Karpas-422 (cell line): ENCODE measurements at regions not wholly inside any gene's neighbourhood (a gene's known extent, or its start where the extent isn't known, plus 50 kb on each side); places are given as distances from the start of the nearest gene placed in this dataset.

Source experiments
- DNase-seq: peaks from one replicate; pipeline ENCODE4 v3.0.0-alpha.2; 2015
- H2AFZ ChIP-seq: fragments of 200-600 bp; sonication (generic); 2 replicates; pipeline ENCODE4 v1.6.1; 2014; ENCODE audit warnings: antibody characterized with exemption, low read length, mixed read lengths
- H3K27ac ChIP-seq: fragments of 200-600 bp; sonication (generic); 2 replicates; pipeline ENCODE4 v1.5.1; 2014; ENCODE audit warnings: mild to moderate bottlenecking, low read length, moderate library complexity
- H3K27me3 ChIP-seq: fragments of 200-600 bp; sonication (generic); 2 replicates; pipeline ENCODE4 v1.6.1; 2014; ENCODE audit warnings: low read length, mixed read lengths
- H3K36me3 ChIP-seq: fragments of 200-600 bp; sonication (generic); 2 replicates; pipeline ENCODE4 v1.6.1; 2014; ENCODE audit warnings: low read length, mixed read lengths; ENCODE audit not compliant: insufficient read depth
- H3K4me1 ChIP-seq: fragments of 200-600 bp; sonication (generic); 2 replicates; pipeline ENCODE4 v1.6.1; 2014; ENCODE audit warnings: mild to moderate bottlenecking, low read length, mixed read lengths
- H3K4me2 ChIP-seq: fragments of 200-600 bp; sonication (generic); 2 replicates; pipeline ENCODE4 v1.6.1; 2014; ENCODE audit warnings: low read length, low read depth, mild to moderate bottlenecking; ENCODE audit not compliant: poor library complexity, severe bottlenecking
- H3K4me3 ChIP-seq: fragments of 200-600 bp; sonication (generic); 2 replicates; pipeline ENCODE4 v1.5.1; 2014; ENCODE audit warnings: mild to moderate bottlenecking, antibody characterized with exemption, low read length, mixed read lengths
- H3K79me2 ChIP-seq: fragments of 200-600 bp; sonication (generic); 2 replicates; pipeline ENCODE4 v1.6.1; 2014; ENCODE audit warnings: mild to moderate bottlenecking, low read length, mixed read lengths
- H3K9ac ChIP-seq: fragments of 200-600 bp; sonication (generic); 2 replicates; pipeline ENCODE4 v1.6.0; 2014; ENCODE audit warnings: low read length
- H3K9me2 ChIP-seq: fragments of 200-600 bp; sonication (generic), shearing (Covaris generic); replicated peaks from 2 replicates; pipeline ENCODE4 v1.6.0; 2014; ENCODE audit warnings: mild to moderate bottlenecking, low read length, moderate library complexity; ENCODE audit not compliant: insufficient read depth
- H3K9me3 ChIP-seq: fragments of 300-700, 200-600 bp; sonication (generic); 2 replicates; pipeline ENCODE4 v1.6.1; 2014; ENCODE audit warnings: low read length, mixed read lengths
- H4K20me1 ChIP-seq: fragments of 200-600 bp; sonication (generic); 2 replicates; pipeline ENCODE4 v1.6.1; 2014; ENCODE audit warnings: mild to moderate bottlenecking, antibody characterized with exemption, low read length, low read depth; ENCODE audit not compliant: insufficient read depth

GRCh38 chr9:11794984-11795383 is 898.2 kb upstream of the TYRP1 start:
- DNase-seq = no peak
- Histone ChIP-seq H3K9ac (no peak overlapping the region), H2AFZ (no peak overlapping the region), H3K27ac (no peak overlapping the region), H4K20me1 (no peaks in the 10 kb centered on the region), H3K9me3 (peaks cover 11% of the 10 kb centered on the region), H3K4me1 (no peaks in the 10 kb centered on the region), H3K79me2 (no peaks in the 10 kb centered on the region), H3K36me3 (no peaks in the 10 kb centered on the region), H3K9me2 (0 out of 2 replicates have a peak, but pooled peaks cover 3% of the 10 kb centered on the region), H3K27me3 (no peaks in the 10 kb centered on the region), H3K4me3 (no peak overlapping the region), H3K4me2 (no peak overlapping the region)

- Histone ChIP-seq H4K20me1 (no peaks in the 10 kb centered on the region), H3K27ac (no peak overlapping the region), H3K4me3 (no peak overlapping the region), H3K9ac (no peak overlapping the region), H2AFZ (no peak overlapping the region), H3K4me1 (no peaks in the 10 kb centered on the region), H3K27me3 (no peaks in the 10 kb centered on the region), H3K4me2 (no peak overlapping the region), H3K9me3 (peaks cover 26% of the 10 kb centered on the region), H3K36me3 (no peaks in the 10 kb centered on the region), H3K9me2 (no peaks in the 10 kb centered on the region), H3K79me2 (no peaks in the 10 kb centered on the region)
- no peak for DNase-seq
These were observed 887.2 kb upstream of the TYRP1 start for GRCh38 chr9:11805969-11806368.

- Histone ChIP-seq H3K9me2 (no peaks in the 10 kb centered on the region), H3K27me3 (no peaks in the 10 kb centered on the region), H4K20me1 (no peaks in the 10 kb centered on the region), H3K4me3 (no peak overlapping the region), H3K9ac (no peak overlapping the region), H3K9me3 (peaks cover 12% of the 10 kb centered on the region), H2AFZ (no peak overlapping the region), H3K79me2 (no peaks in the 10 kb centered on the region), H3K4me1 (no peaks in the 10 kb centered on the region), H3K4me2 (no peak overlapping the region), H3K27ac (no peak overlapping the region), H3K36me3 (no peaks in the 10 kb centered on the region)
- DNase-seq = no peak
These were observed 871.7 kb upstream of the TYRP1 start for GRCh38 chr9:11821306-11821975.

GRCh38 chr9:11828201-11828600 is 865.0 kb upstream of the TYRP1 start:
- Histone ChIP-seq H3K4me2 (no peak overlapping the region), H3K9ac (no peak overlapping the region), H4K20me1 (no peaks in the 10 kb centered on the region), H3K4me1 (no peaks in the 10 kb centered on the region), H2AFZ (no peak overlapping the region), H3K27me3 (no peaks in the 10 kb centered on the region), H3K36me3 (no peaks in the 10 kb centered on the region), H3K27ac (no peak overlapping the region), H3K9me2 (no peaks in the 10 kb centered on the region), H3K4me3 (no peak overlapping the region), H3K9me3 (peaks cover 19% of the 10 kb centered on the region), H3K79me2 (no peaks in the 10 kb centered on the region)
- no peak for DNase-seq

- Histone ChIP-seq H3K36me3 (no peaks in the 10 kb centered on the region), H4K20me1 (no peaks in the 10 kb centered on the region), H3K9me2 (no peaks in the 10 kb centered on the region), H3K9me3 (peaks cover 24% of the 10 kb centered on the region), H3K27me3 (no peaks in the 10 kb centered on the region), H3K4me3 (no peak overlapping the region), H3K4me2 (no peak overlapping the region), H3K27ac (no peak overlapping the region), H3K4me1 (no peaks in the 10 kb centered on the region), H3K9ac (no peak overlapping the region), H3K79me2 (no peaks in the 10 kb centered on the region), H2AFZ (no peak overlapping the region)
- no peak for DNase-seq
These were observed 860.1 kb upstream of the TYRP1 start for GRCh38 chr9:11833056-11833455.

GRCh38 chr9:11868795-11869194 is 824.4 kb upstream of the TYRP1 start:
- Histone ChIP-seq H4K20me1 (no peaks in the 10 kb centered on the region), H2AFZ (no peak overlapping the region), H3K36me3 (no peaks in the 10 kb centered on the region), H3K9ac (no peak overlapping the region), H3K79me2 (no peaks in the 10 kb centered on the region), H3K27me3 (no peaks in the 10 kb centered on the region), H3K9me3 (peaks cover 23% of the 10 kb centered on the region), H3K9me2 (no peaks in the 10 kb centered on the region), H3K4me2 (no peak overlapping the region), H3K4me1 (no peaks in the 10 kb centered on the region), H3K27ac (no peak overlapping the region), H3K4me3 (no peak overlapping the region)
- DNase-seq = no peak

- no peak overlapping the region for H2AFZ ChIP-seq
- no peaks in the 10 kb centered on the region for H4K20me1 ChIP-seq
- H3K9ac ChIP-seq = no peak overlapping the region
- H3K4me2 ChIP-seq = no peak overlapping the region
- H3K27me3 ChIP-seq = no peaks in the 10 kb centered on the region
- H3K27ac ChIP-seq = no peak overlapping the region
- H3K9me3 ChIP-seq = peaks cover 21% of the 10 kb centered on the region
- H3K4me1 ChIP-seq = no peaks in the 10 kb centered on the region
- no peaks in the 10 kb centered on the region for H3K79me2 ChIP-seq
- DNase-seq = no peak
- H3K36me3 ChIP-seq = no peaks in the 10 kb centered on the region
- no peaks in the 10 kb centered on the region for H3K9me2 ChIP-seq
- H3K4me3 ChIP-seq = no peak overlapping the region
These were observed 821.3 kb upstream of the TYRP1 start for GRCh38 chr9:11871852-11872251.

GRCh38 chr9:11872471-11872870 is 820.7 kb upstream of the TYRP1 start:
- H3K36me3 ChIP-seq = no peaks in the 10 kb centered on the region
- H4K20me1 ChIP-seq = no peaks in the 10 kb centered on the region
- no peaks in the 10 kb centered on the region for H3K4me1 ChIP-seq
- no peak overlapping the region for H3K27ac ChIP-seq
- H3K79me2 ChIP-seq = no peaks in the 10 kb centered on the region
- no peak for DNase-seq
- no peak overlapping the region for H3K9ac ChIP-seq
- no peaks in the 10 kb centered on the region for H3K27me3 ChIP-seq
- H3K9me2 ChIP-seq = no peaks in the 10 kb centered on the region
- no peak overlapping the region for H2AFZ ChIP-seq
- no peak overlapping the region for H3K4me2 ChIP-seq
- H3K9me3 ChIP-seq = peaks cover 23% of the 10 kb centered on the region
- no peak overlapping the region for H3K4me3 ChIP-seq
